Panc1 (cell line): ENCODE measurements at regions not wholly inside any gene's neighbourhood (a gene's known extent, or its start where the extent isn't known, plus 50 kb on each side); places are given as distances from the start of the nearest gene placed in this dataset.
"Not testable (repeated sequence)": the region's sequence is repeated elsewhere in the genome, so short reads cannot be mapped to it uniquely, and the experiment has no call there.

Source experiments
- ATAC-seq: fragments of 200-7000 bp; cut with Tn5 transposase; 2 replicates; pipeline ENCODE4 v1.9.1; 2020; ENCODE audit warnings: mild to moderate bottlenecking, moderate library complexity
- BruUV-seq: library from RNA; stranded (reverse); fragments of 400-500 nt; replicated peaks from 2 replicates; lab custom pipeline; 2021; lab: Mats Ljungman, UMichigan
- CTCF ChIA-PET: fragments of 300-600 bp; sonication (Branson Sonifier 250); formaldehyde crosslinking; loops from one replicate; lab custom pipeline; 2022; ENCODE audit warnings: antibody characterized with exemption; lab: Charles Lee
- POLR2A ChIA-PET: fragments of 300-600 bp; sonication (Branson Sonifier 250); formaldehyde crosslinking; loops from one replicate; lab custom pipeline; 2022; ENCODE audit warnings: antibody characterized with exemption; lab: Charles Lee
- DNase-seq: peaks from one replicate; pipeline ENCODE4 v3.0.0-alpha.2; 2010; ENCODE audit warnings: low read depth, low spot score
- H3K27ac ChIP-seq: 2 replicates; pipeline ENCODE4 v1.5.1; 2011; ENCODE audit warnings: mild to moderate bottlenecking, low read length, inconsistent platforms
- H3K27me3 ChIP-seq: fragments of 200-500 bp; sonication (Bioruptor generic); 2 replicates; pipeline ENCODE4 v1.6.0; 2014; ENCODE audit warnings: low read length, inconsistent platforms; ENCODE audit not compliant: control insufficient read depth, insufficient read depth
- H3K36me3 ChIP-seq: fragments of 200-500 bp; sonication (Bioruptor generic); 2 replicates; pipeline ENCODE4 v1.5.1; 2014; ENCODE audit warnings: inconsistent platforms, mild to moderate bottlenecking, low read length, moderate library complexity; ENCODE audit not compliant: control insufficient read depth, insufficient read depth
- H3K4me1 ChIP-seq: 2 replicates; pipeline ENCODE4 v1.5.1; 2011; ENCODE audit warnings: inconsistent platforms, mild to moderate bottlenecking, low read length, moderate library complexity; ENCODE audit not compliant: control insufficient read depth, insufficient read depth
- H3K4me3 ChIP-seq, 2 experiments: 2 replicates each; pipeline ENCODE4 v1.5.1; 2011 to 2012; ENCODE audit warnings: low read depth in 2 of 2, low read length in 2 of 2, mild to moderate bottlenecking in 2 of 2, inconsistent platforms in 1 of 2, moderate library complexity in 1 of 2
- H3K9me3 ChIP-seq: fragments of 200-500 bp; sonication (Bioruptor generic); 2 replicates; pipeline ENCODE4 v1.5.1; 2014; ENCODE audit warnings: low read depth, mild to moderate bottlenecking, inconsistent platforms, low read length, moderate library complexity; ENCODE audit not compliant: control insufficient read depth, insufficient read depth
- CTCF ChIP-seq: fragments of 450-650 bp; IDR thresholded peaks from 2 replicates; pipeline ENCODE4 v1.5.1; 2017; ENCODE audit warnings: mild to moderate bottlenecking
- POLR2AphosphoS5 ChIP-seq: IDR thresholded peaks from 2 replicates; pipeline ENCODE4 v1.6.1; 2012; ENCODE audit warnings: mild to moderate bottlenecking, low read depth, low read length, moderate library complexity
- REST ChIP-seq, 2 experiments: IDR thresholded peaks; 2 replicates each; pipeline ENCODE4 v1.6.1; 2011 to 2012; ENCODE audit warnings: low read depth in 2 of 2, control low read depth in 1 of 2, low read length in 1 of 2, mild to moderate bottlenecking in 1 of 2, moderate library complexity in 1 of 2; ENCODE audit not compliant: insufficient read depth in 1 of 2
- SIN3A ChIP-seq: IDR thresholded peaks from 2 replicates; pipeline ENCODE4 v1.6.1; 2012; ENCODE audit warnings: low read depth, mild to moderate bottlenecking, low read length, moderate library complexity, borderline replicate concordance; ENCODE audit not compliant: insufficient read depth
- TCF7L2 ChIP-seq: IDR thresholded peaks from 2 replicates; pipeline ENCODE4 v1.6.1; 2011; ENCODE audit warnings: mild to moderate bottlenecking, low read depth, low read length, inconsistent platforms
- in situ Hi-C: cut with HindIII; loops from 2 replicates; pipeline ENCODE4 v1.10.0; 2016; ENCODE audit warnings: low sequenced_read_pairs, low pct_unique_long_range_greater_than_20kb
- intact Hi-C: fragments of 100-400 bp; cut with micrococcal nuclease; formaldehyde crosslinking; loops from one replicate; pipeline ENCODE4 v1.10.0; 2022; ENCODE audit not compliant: unreplicated experiment

DNA sequence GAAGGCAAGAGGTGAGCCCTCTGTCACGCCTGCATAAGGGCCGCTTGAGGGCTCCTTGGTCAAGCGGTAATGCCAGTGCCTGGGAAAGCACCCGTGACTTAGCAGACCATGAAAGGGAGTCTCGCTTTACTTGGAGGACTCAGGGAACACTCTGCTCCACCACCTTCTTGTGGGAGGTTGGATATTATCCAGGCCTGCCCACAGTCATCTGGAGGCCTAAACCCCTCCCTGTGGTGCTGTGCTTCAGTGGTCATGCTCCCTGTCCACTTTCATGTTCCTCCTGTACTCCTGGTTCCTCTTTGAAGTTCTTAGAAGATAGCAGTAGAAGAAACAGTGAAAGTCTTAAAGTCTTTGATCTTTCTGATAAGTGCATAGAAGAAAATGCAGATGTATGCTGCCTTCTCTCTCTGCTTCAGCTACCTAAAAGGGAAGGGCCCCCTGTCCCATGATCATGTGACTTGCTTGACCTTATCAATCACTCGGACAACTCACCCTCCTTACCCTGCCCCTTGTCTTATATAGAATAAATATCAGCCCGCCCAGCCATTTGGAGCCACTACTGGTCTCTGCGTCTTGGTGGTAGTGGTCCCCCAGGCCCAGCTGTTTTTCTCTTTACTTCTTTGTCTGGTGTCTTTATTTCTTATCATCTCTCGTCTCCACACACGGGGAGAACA, 76.8 kb upstream of the GRIN2A start:
- ChIA-PET CTCF (interaction anchor here (0.6 kb wide), 1 partner anchor 63 kb away, joined by 3 read pairs; no protein-coding TSS in a partner anchor), POLR2A (interaction anchor here (0.7 kb wide), 1 partner anchor 1212 kb away, joined by 4 read pairs; no protein-coding TSS in a partner anchor)
- H3K9me3 ChIP-seq, ATAC-seq, DNase-seq, H3K27me3 ChIP-seq, H3K4me3 ChIP-seq, in situ Hi-C loops, intact Hi-C loops, BruUV-seq, H3K27ac ChIP-seq, H3K4me1 ChIP-seq, H3K36me3 ChIP-seq: not testable (repeated sequence)

DNA sequence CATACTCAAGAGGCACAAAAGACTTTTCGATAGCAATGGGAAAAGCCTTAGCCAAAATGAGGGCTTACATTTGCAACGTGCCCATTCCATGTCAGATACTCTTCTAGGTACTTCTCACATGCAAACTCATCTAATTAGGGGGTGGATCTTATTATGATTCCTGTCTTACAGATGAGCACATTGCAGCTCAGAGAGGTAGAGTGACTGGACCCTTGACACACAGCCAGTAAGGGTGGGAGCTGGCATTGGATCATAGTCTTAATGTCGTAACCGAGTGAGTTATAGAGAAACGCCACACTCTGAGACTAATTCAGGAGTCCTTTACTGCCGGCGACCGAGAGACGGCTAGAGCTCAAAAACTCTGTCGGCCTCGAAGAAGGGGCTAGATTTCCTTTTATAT, 78.8 kb upstream of the GRIN2A start:
- Histone ChIP-seq H3K36me3 (no peaks in the 10 kb centered on the region), H3K27ac (no peak overlapping the region), H3K4me1 (no peaks in the 10 kb centered on the region; the same call in 1 of the 2 replicates), H3K9me3 (no peaks in the 10 kb centered on the region), H3K27me3 (no peaks in the 10 kb centered on the region), H3K4me3 (no peak overlapping the region)
- DNase-seq (no peak), ATAC-seq (no peak)
- no TSS peak for BruUV-seq
- ChIA-PET CTCF (no interaction called here), POLR2A (no interaction called here)
- in situ Hi-C loops, result no loop called here
- TF ChIP-seq TCF7L2, result no peak
- TF ChIP-seq REST (IDR thresholded peaks at IDR 0.05; ENCODE audit: insufficient read depth in 1 of 2, low read depth in 2 of 2, low read length in 1 of 2), result no peak
- TF ChIP-seq SIN3A, result no peak
- TF ChIP-seq CTCF, result no peak
- TF ChIP-seq POLR2AphosphoS5, result no peak
- intact Hi-C loops, result no loop called here

GRCh38 chr16:10261526-10261925, 79.3 kb upstream of the GRIN2A start:
- H3K27me3 ChIP-seq, result not testable (repeated sequence)

More at GRCh38 chr16:10261526-10261925, 79.3 kb upstream of the GRIN2A start:
- BruUV-seq, DNase-seq, H3K27ac ChIP-seq, H3K4me3 ChIP-seq, intact Hi-C loops, H3K4me1 ChIP-seq, H3K9me3 ChIP-seq, in situ Hi-C loops, POLR2A ChIA-PET, CTCF ChIA-PET, H3K36me3 ChIP-seq, ATAC-seq: not testable (repeated sequence)
